H1 (cell line): ENCODE measurements at regions not wholly inside any gene's neighbourhood (a gene's known extent, or its start where the extent isn't known, plus 50 kb on each side); places are given as distances from the start of the nearest gene placed in this dataset.

Source experiments
- CTCF ChIA-PET: fragments of 300-600 bp; sonication (Branson Sonifier 250); formaldehyde crosslinking; loops from one replicate; lab custom pipeline; 2021; ENCODE audit not compliant: partially characterized antibody; lab: Charles Lee
- POLR2A ChIA-PET: fragments of 300-600 bp; sonication (Branson Sonifier 250); formaldehyde crosslinking; loops from one replicate; lab custom pipeline; 2021; ENCODE audit warnings: inconsistent platforms; ENCODE audit not compliant: partially characterized antibody; lab: Charles Lee
- DNase-seq, 2 experiments: peaks; one replicate each; pipeline versions ENCODE4 v3.0.0 to v3.0.0-alpha.2; 2010 to 2022; ENCODE audit warnings: low spot score in 2 of 2, low read depth in 1 of 2, mixed read lengths in 1 of 2
- FAIRE-seq: peaks from 2 replicates; lab custom pipeline; 2011; peaks lifted over from hg19 to GRCh38; lab: Jason Lieb, UNC
- H2AFZ ChIP-seq: 2 replicates; pipeline ENCODE4 v1.8.1; 2012; ENCODE audit warnings: low read length, inconsistent platforms
- H2AK5ac ChIP-seq: 2 replicates; pipeline ENCODE4 v1.6.1; 2013; ENCODE audit warnings: low read depth, low read length
- H2BK120ac ChIP-seq: replicated peaks from 2 replicates; pipeline ENCODE3; 2013; ENCODE audit warnings: low read depth, low read length, inconsistent platforms
- H2BK12ac ChIP-seq: 2 replicates; pipeline ENCODE4 v1.6.1; 2013; ENCODE audit warnings: low read depth, low read length
- H2BK15ac ChIP-seq: 2 replicates; pipeline ENCODE4 v1.6.1; 2013; ENCODE audit warnings: low read length
- H2BK20ac ChIP-seq: 2 replicates; pipeline ENCODE4 v1.6.1; 2013; ENCODE audit warnings: low read length
- H2BK5ac ChIP-seq: 2 replicates; pipeline ENCODE4 v1.6.1; 2013; ENCODE audit warnings: low read depth, low read length
- H3K14ac ChIP-seq: 2 replicates; pipeline ENCODE4 v1.6.1; 2013; ENCODE audit warnings: inconsistent platforms; ENCODE audit not compliant: insufficient read length
- H3K18ac ChIP-seq: 2 replicates; pipeline ENCODE4 v1.6.1; 2013; ENCODE audit warnings: low read length; ENCODE audit errors: extremely low read depth
- H3K23ac ChIP-seq: 2 replicates; pipeline ENCODE4 v1.6.1; 2013; ENCODE audit warnings: inconsistent platforms; ENCODE audit not compliant: insufficient read length
- H3K23me2 ChIP-seq: 2 replicates; pipeline ENCODE4 v1.6.1; 2013; ENCODE audit warnings: low read depth, low read length
- H3K27ac ChIP-seq: 2 replicates; pipeline ENCODE4 v1.6.1; 2011; ENCODE audit warnings: low read depth, low read length, inconsistent platforms
- H3K27me3 ChIP-seq, 4 experiments: replicated peaks in 1 of 4; 1 replicate in 1 of 4; 2 replicates in 3 of 4; pipeline versions ENCODE4 v1.6.1 to v1.8.1; 2011 to 2013; ENCODE audit warnings: low read length in 3 of 4, mild to moderate bottlenecking in 3 of 4, inconsistent platforms in 2 of 4, mixed read lengths in 2 of 4, moderate library complexity in 1 of 4; ENCODE audit not compliant: control insufficient read depth in 3 of 4, insufficient read depth in 3 of 4; ENCODE audit errors: extremely low read depth in 1 of 4
- H3K36me3 ChIP-seq, 4 experiments: 2 replicates each; pipeline versions ENCODE4 v1.6.1 to v1.8.1; 2011 to 2013; ENCODE audit warnings: mild to moderate bottlenecking in 4 of 4, low read length in 3 of 4, moderate library complexity in 2 of 4, control low read depth in 1 of 4, inconsistent platforms in 1 of 4; ENCODE audit not compliant: insufficient read depth in 4 of 4, control insufficient read depth in 2 of 4
- H3K4ac ChIP-seq: replicated peaks from 2 replicates; pipeline ENCODE3; 2013; ENCODE audit warnings: low read length, low read depth, mixed read lengths, inconsistent platforms; ENCODE audit not compliant: insufficient read length
- H3K4me1 ChIP-seq, 4 experiments: replicated peaks in 1 of 4; 1 replicate in 1 of 4; 2 replicates in 3 of 4; pipeline versions ENCODE4 v1.6.1 to v1.8.1; 2011 to 2013; ENCODE audit warnings: low read length in 3 of 4, inconsistent platforms in 2 of 4, mixed read lengths in 1 of 4; ENCODE audit not compliant: insufficient read depth in 4 of 4, control insufficient read depth in 3 of 4
- H3K4me2 ChIP-seq, 2 experiments: 2 replicates each; pipeline versions ENCODE4 v1.6.1 to v1.8.1; 2011 to 2013; ENCODE audit warnings: low read depth in 2 of 2, low read length in 2 of 2, control low read depth in 1 of 2, inconsistent platforms in 1 of 2, mild to moderate bottlenecking in 1 of 2; ENCODE audit not compliant: insufficient read depth in 1 of 2
- H3K4me3 ChIP-seq, 4 experiments: fragments of 200-600, 300-600 bp in 1 of 4; sonication (generic), shearing (Covaris generic), sonication (Bioruptor Twin) in 1 of 4; 2 replicates each; pipeline versions ENCODE4 v1.5.1 to v1.8.1; 2011 to 2016; ENCODE audit warnings: low read length in 4 of 4, low read depth in 3 of 4, control low read depth in 2 of 4, inconsistent platforms in 2 of 4, mild to moderate bottlenecking in 2 of 4, mixed read lengths in 1 of 4, moderate library complexity in 1 of 4; ENCODE audit not compliant: insufficient read depth in 2 of 4; ENCODE audit errors: extremely low read depth in 1 of 4
- H3K56ac ChIP-seq: replicated peaks from 2 replicates; pipeline ENCODE3; 2013; ENCODE audit warnings: low read depth, mild to moderate bottlenecking, mixed read lengths, low read length, inconsistent platforms; ENCODE audit not compliant: insufficient read length
- H3K79me1 ChIP-seq: 2 replicates; pipeline ENCODE4 v1.6.1; 2013; ENCODE audit warnings: low read depth, low read length, control low read depth
- H3K79me2 ChIP-seq, 2 experiments: 2 replicates each; pipeline versions ENCODE4 v1.6.1 to v1.8.1; 2012 to 2013; ENCODE audit warnings: low read length in 2 of 2, mild to moderate bottlenecking in 2 of 2, inconsistent platforms in 1 of 2; ENCODE audit not compliant: insufficient read depth in 2 of 2, control insufficient read depth in 1 of 2
- H3K9ac ChIP-seq, 4 experiments: replicated peaks in 1 of 4; 1 replicate in 1 of 4; 2 replicates in 3 of 4; pipeline versions ENCODE4 v1.6.1 to v1.8.1; 2011 to 2013; ENCODE audit warnings: low read depth in 3 of 4, low read length in 3 of 4, control low read depth in 2 of 4, mild to moderate bottlenecking in 2 of 4, moderate library complexity in 2 of 4, inconsistent platforms in 1 of 4; ENCODE audit errors: extremely low read depth in 1 of 4
- H3K9me3 ChIP-seq, 2 experiments: 2 replicates each; pipeline versions ENCODE4 v1.6.1 to v1.8.1; 2012 to 2013; ENCODE audit warnings: mild to moderate bottlenecking in 2 of 2, moderate library complexity in 2 of 2, control low read depth in 1 of 2, inconsistent platforms in 1 of 2, low read depth in 1 of 2, low read length in 1 of 2, mixed read lengths in 1 of 2; ENCODE audit not compliant: insufficient read depth in 2 of 2
- H4K20me1 ChIP-seq, 2 experiments: replicated peaks in 1 of 2; 2 replicates each; pipeline versions ENCODE3 to v1.8.1; 2011 to 2013; ENCODE audit warnings: inconsistent platforms in 2 of 2, low read length in 2 of 2, mild to moderate bottlenecking in 1 of 2; ENCODE audit not compliant: insufficient read depth in 2 of 2, control insufficient read depth in 1 of 2
- H4K5ac ChIP-seq: 2 replicates; pipeline ENCODE4 v1.6.1; 2013; ENCODE audit warnings: low read length, low read depth, mixed read lengths, inconsistent platforms; ENCODE audit not compliant: insufficient read length
- H4K8ac ChIP-seq: 2 replicates; pipeline ENCODE4 v1.8.0; 2013; ENCODE audit warnings: mild to moderate bottlenecking, moderate library complexity, low read length, inconsistent platforms; ENCODE audit not compliant: insufficient read depth; ENCODE audit errors: extremely low read depth
- H4K91ac ChIP-seq: replicated peaks from 2 replicates; pipeline ENCODE3; 2013; ENCODE audit warnings: low read length, mixed read lengths, inconsistent platforms; ENCODE audit not compliant: insufficient read length
- CHD2 ChIP-seq: IDR thresholded peaks from 2 replicates; pipeline ENCODE4 v1.6.1; 2012; ENCODE audit warnings: low read length, improper control_type of control experiment
- SAP30 ChIP-seq: fragments of 300-600 bp; sonication (generic); IDR thresholded peaks from 2 replicates; pipeline ENCODE4 v1.7.1; 2012; ENCODE audit warnings: low read length, moderate library complexity, mild to moderate bottlenecking, inconsistent platforms; ENCODE audit not compliant: insufficient read depth, insufficient replicate concordance
- SIN3A ChIP-seq, 2 experiments: IDR thresholded peaks in 1 of 2; conservative IDR thresholded peaks in 1 of 2; 2 replicates each; pipeline ENCODE4 v1.6.1; 2011 to 2012; ENCODE audit warnings: low read length in 2 of 2, improper control_type of control experiment in 1 of 2, low read depth in 1 of 2, mild to moderate bottlenecking in 1 of 2
- YY1 ChIP-seq: IDR thresholded peaks from 2 replicates; pipeline ENCODE4 v1.6.1; 2011; ENCODE audit warnings: low read depth, mild to moderate bottlenecking, low read length
- WGBS, 2 experiments: shearing (Covaris generic) in 1 of 2; methylation state at CpG; one replicate each; pipeline versions ENCODE4 v1.1.6 to v1.1.7; 2013 to 2015; ENCODE audit warnings: low lambda C conversion rate in 2 of 2, mixed read lengths in 2 of 2, inconsistent platforms in 1 of 2, low coverage in 1 of 2, missing lambda C conversion rate in 1 of 2; ENCODE audit not compliant: insufficient replicate concordance in 2 of 2, insufficient coverage in 1 of 2, insufficient read length in 1 of 2; ENCODE audit errors: extremely low coverage in 1 of 2, missing lambda C conversion rate in 1 of 2; 5-methylcytosine and 5-hydroxymethylcytosine counted together

DNA sequence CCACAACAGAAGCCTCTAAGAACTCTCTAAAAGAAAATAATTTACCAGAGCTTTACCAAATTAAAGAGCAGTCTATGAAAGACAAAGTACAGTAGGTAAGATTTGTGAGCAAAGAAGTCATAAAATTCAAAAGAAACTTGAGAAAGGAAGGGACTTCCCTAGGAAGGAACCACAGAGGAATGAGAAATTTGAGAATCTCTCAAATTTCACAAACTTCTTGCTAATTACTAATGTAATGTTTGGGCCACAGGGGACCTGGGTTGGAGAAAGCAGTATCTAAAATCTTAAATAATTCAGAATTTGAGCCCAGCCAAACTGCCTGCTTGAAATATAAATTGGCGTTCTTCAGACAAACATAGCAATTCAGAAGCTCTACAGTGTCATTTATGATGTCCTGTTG, 225.0 kb upstream of the PRR16 start:
- FAIRE-seq, result no peak
- no peak overlapping the region for H3K4me2 ChIP-seq

More for the DNA sequence above, 225.0 kb upstream of the PRR16 start:
- no peak overlapping the region for H4K8ac ChIP-seq
- no peak overlapping the region for H2BK5ac ChIP-seq
- H2BK12ac ChIP-seq, result no peak overlapping the region
- 0 out of 7 replicates have a peak, but pooled peaks cover 0 to 2% (median 0%) of the 10 kb centered on the region in 4 experiments for H3K4me1 ChIP-seq
- H4K91ac ChIP-seq, result no peak overlapping the region
- H3K79me2 ChIP-seq, result no peaks in the 10 kb centered on the region
- POLR2A ChIA-PET, result no interaction called here
- no peak overlapping the region for H3K56ac ChIP-seq
- TF ChIP-seq CHD2 (no peak), YY1 (no peak), SAP30 (no peak), SIN3A (conservative IDR thresholded peaks at IDR 0.05 in 1 of 2, IDR thresholded peaks at IDR 0.05 in 1 of 2; ENCODE audit: low read depth in 1 of 2, low read length in 2 of 2) (no peak)
- TF ChIP-seq, all 59 proteins: peak for 0
- Histone ChIP-seq H3K23me2 (no peaks in the 10 kb centered on the region), H2BK15ac (no peak overlapping the region), H3K18ac (no peak overlapping the region), H3K23ac (no peak overlapping the region), H3K4ac (no peak overlapping the region), H3K36me3 (no peaks in the 10 kb centered on the region), H3K27ac (no peak overlapping the region), H2BK20ac (no peak overlapping the region), H3K4me3 (no peak overlapping the region), H3K14ac (no peak overlapping the region), H2BK120ac (no peak overlapping the region), H4K5ac (no peak overlapping the region), H4K20me1 (no peaks in the 10 kb centered on the region), H3K9ac (no peak overlapping the region), H3K27me3 (no peaks in the 10 kb centered on the region), H3K9me3 (no peaks in the 10 kb centered on the region), H3K79me1 (no peaks in the 10 kb centered on the region), H2AFZ (0 out of 2 replicates have a peak overlapping the region, but pooled peaks have one; percentile 54), H2AK5ac (no peak overlapping the region)
- no peak for DNase-seq
- CTCF ChIA-PET, result no interaction called here
- 92% methylated on average over 1 of the region's 1 CpG; no CpG with 5 or more reads in 1 of the 2 experiments for WGBS, 2 experiments
